A673 (cell line): ENCODE measurements at regions not wholly inside any gene's neighbourhood (a gene's known extent, or its start where the extent isn't known, plus 50 kb on each side); places are given as distances from the start of the nearest gene placed in this dataset.

Experiments used
- BruUV-seq: library from RNA; stranded (reverse); fragments of 400-500 nt; replicated peaks from 2 replicates; lab custom pipeline; 2021; lab: Mats Ljungman, UMichigan
- CTCF ChIA-PET: fragments of 300-600 bp; sonication (Branson Sonifier 250); formaldehyde crosslinking; loops from one replicate; lab custom pipeline; 2022; ENCODE audit warnings: antibody characterized with exemption; lab: Charles Lee
- POLR2A ChIA-PET: fragments of 300-600 bp; sonication (Branson Sonifier 250); formaldehyde crosslinking; loops from one replicate; lab custom pipeline; 2022; ENCODE audit warnings: antibody characterized with exemption; ENCODE audit not compliant: low non-redundant PET; lab: Charles Lee
- DNase-seq: peaks from one replicate; pipeline ENCODE4 v3.0.0-alpha.2; 2015; ENCODE audit warnings: low spot score
- H3K27ac ChIP-seq: fragments of 200-600 bp; sonication (generic); 2 replicates; pipeline ENCODE4 v1.5.1; 2016; ENCODE audit warnings: mixed run types, low read depth, mild to moderate bottlenecking, mixed read lengths, antibody characterized with exemption, low read length; ENCODE audit not compliant: poor library complexity, severe bottlenecking
- H3K27me3 ChIP-seq: fragments of 200-600 bp; sonication (generic); replicated peaks from 2 replicates; pipeline ENCODE4 v1.6.1; 2017; ENCODE audit warnings: mixed run types, low read depth, mild to moderate bottlenecking, mixed read lengths, antibody characterized with exemption, low read length; ENCODE audit not compliant: insufficient read depth, poor library complexity
- H3K36me3 ChIP-seq: fragments of 200-600 bp; sonication (generic); 2 replicates; pipeline ENCODE4 v1.6.1; 2016; ENCODE audit warnings: mixed run types, mild to moderate bottlenecking, mixed read lengths, antibody characterized with exemption, low read length; ENCODE audit not compliant: insufficient read depth, poor library complexity, severe bottlenecking
- H3K4me1 ChIP-seq: fragments of 200-600 bp; sonication (generic); 2 replicates; pipeline ENCODE4 v1.6.1; 2017; ENCODE audit warnings: mixed run types, mild to moderate bottlenecking, mixed read lengths, antibody characterized with exemption, low read length; ENCODE audit not compliant: insufficient read depth, poor library complexity, severe bottlenecking
- H3K4me3 ChIP-seq: fragments of 200-600 bp; sonication (generic); 2 replicates; pipeline ENCODE4 v1.5.1; 2016; ENCODE audit warnings: low read depth, mixed run types, mild to moderate bottlenecking, mixed read lengths, low read length; ENCODE audit not compliant: poor library complexity, severe bottlenecking
- H3K9me3 ChIP-seq: fragments of 200-600 bp; sonication (generic); 2 replicates; pipeline ENCODE4 v1.6.1; 2016; ENCODE audit warnings: mixed run types, low read depth, mild to moderate bottlenecking, mixed read lengths, antibody characterized with exemption, low read length; ENCODE audit not compliant: poor library complexity, severe bottlenecking
- EZH2 ChIP-seq: fragments of 200-600 bp; sonication (generic); IDR thresholded peaks from 2 replicates; pipeline ENCODE4 v1.6.1; 2017; ENCODE audit warnings: borderline replicate concordance, low read depth, mild to moderate bottlenecking, mixed read lengths, antibody characterized with exemption, low read length; ENCODE audit not compliant: poor library complexity, severe bottlenecking
- intact Hi-C: fragments of 100-400 bp; cut with micrococcal nuclease; formaldehyde crosslinking; loops from one replicate; pipeline ENCODE4 v1.10.0; 2022; ENCODE audit not compliant: unreplicated experiment
- TF ChIP-seq, protein P1 (sequence below): fragments of 300-800, 200-600 bp; sonication (generic); conservative IDR thresholded peaks from 2 replicates; pipeline ENCODE4 v1.5.1; 2017; ENCODE audit warnings: low read depth, mild to moderate bottlenecking, antibody characterized with exemption, low read length, moderate library complexity, mixed read lengths

DNA sequence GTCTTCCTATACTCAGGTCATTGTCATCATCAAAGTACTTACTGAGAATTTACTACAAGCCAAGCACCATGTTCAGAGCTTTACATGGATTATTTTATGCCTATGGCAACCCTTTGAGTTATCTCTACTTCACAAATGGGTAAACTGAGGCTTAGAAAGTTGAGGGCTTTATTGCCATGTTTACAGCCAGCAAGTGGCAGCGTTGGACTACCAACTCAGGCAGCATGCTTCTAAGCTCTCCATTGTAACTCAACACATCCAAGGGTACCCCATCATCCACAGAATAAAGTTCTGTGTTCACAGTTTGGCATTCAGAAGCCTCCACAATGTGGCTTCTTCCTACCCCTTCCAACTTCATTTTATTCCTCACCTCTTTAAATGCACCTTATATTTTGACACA lies 422.6 kb upstream of the GRIA1 start:
- ChIA-PET POLR2A (no interaction called here), CTCF (no interaction called here)
- no peak overlapping the region for H3K4me3 ChIP-seq
- DNase-seq = no peak
- no peak for TF ChIP-seq EZH2
- TF ChIP-seq, protein P1, sequence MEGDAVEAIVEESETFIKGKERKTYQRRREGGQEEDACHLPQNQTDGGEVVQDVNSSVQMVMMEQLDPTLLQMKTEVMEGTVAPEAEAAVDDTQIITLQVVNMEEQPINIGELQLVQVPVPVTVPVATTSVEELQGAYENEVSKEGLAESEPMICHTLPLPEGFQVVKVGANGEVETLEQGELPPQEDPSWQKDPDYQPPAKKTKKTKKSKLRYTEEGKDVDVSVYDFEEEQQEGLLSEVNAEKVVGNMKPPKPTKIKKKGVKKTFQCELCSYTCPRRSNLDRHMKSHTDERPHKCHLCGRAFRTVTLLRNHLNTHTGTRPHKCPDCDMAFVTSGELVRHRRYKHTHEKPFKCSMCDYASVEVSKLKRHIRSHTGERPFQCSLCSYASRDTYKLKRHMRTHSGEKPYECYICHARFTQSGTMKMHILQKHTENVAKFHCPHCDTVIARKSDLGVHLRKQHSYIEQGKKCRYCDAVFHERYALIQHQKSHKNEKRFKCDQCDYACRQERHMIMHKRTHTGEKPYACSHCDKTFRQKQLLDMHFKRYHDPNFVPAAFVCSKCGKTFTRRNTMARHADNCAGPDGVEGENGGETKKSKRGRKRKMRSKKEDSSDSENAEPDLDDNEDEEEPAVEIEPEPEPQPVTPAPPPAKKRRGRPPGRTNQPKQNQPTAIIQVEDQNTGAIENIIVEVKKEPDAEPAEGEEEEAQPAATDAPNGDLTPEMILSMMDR = no peak
- H3K36me3 ChIP-seq = no peaks in the 10 kb centered on the region
- H3K4me1 ChIP-seq = no peaks in the 10 kb centered on the region
- intact Hi-C loops = no loop called here
- BruUV-seq = no TSS peak
- H3K27ac ChIP-seq = no peak overlapping the region
- no peaks in the 10 kb centered on the region for H3K27me3 ChIP-seq
- no peaks in the 10 kb centered on the region for H3K9me3 ChIP-seq

DNA sequence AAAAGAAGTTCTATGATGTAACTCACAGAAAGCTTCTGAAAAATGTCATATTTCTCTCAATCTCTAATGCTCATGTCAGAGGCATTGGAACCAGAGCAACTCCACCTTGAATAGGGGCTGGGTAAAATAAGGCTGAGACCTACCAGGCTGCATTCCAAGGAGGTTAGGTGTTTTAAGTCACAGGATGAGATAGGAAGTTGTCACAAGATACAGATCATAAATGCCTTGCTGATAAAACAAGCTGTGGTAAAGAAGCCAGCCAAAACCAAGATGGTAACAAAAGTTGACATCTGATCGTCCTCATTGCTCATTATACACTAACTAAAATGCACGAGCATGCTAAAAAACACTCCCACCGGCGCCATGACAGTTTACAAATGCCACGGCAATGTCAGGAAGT lies 411.1 kb upstream of the GRIA1 start:
- ChIA-PET CTCF (no interaction called here), POLR2A (no interaction called here)
- Histone ChIP-seq H3K9me3 (no peaks in the 10 kb centered on the region), H3K36me3 (no peaks in the 10 kb centered on the region), H3K27ac (no peak overlapping the region), H3K4me3 (no peak overlapping the region), H3K27me3 (no peaks in the 10 kb centered on the region), H3K4me1 (no peaks in the 10 kb centered on the region)
- TF ChIP-seq EZH2 = no peak
- TF ChIP-seq, protein P1 = no peak
- intact Hi-C loops = no loop called here
- BruUV-seq = no TSS peak
- no peak for DNase-seq

DNA sequence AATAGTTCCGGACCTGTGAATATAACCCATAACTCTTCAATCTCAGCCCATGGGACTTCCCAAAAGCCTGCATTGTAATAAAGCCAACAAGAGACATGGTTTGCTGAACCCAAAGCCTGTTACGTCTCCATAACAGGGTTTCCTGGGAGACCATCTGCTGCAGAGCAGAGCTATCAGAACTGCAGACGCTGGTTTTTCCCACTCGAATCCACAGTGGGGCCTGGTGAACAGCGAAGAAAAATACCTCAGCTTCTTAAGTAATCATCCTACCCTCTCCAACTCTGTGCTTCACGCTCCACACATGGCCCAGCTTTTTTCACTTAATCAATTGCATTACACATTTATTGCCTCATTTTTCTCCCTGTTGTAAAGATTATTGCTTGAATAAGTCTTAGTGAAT lies 409.5 kb upstream of the GRIA1 start:
- POLR2A ChIA-PET = no interaction called here
- intact Hi-C loops = no loop called here
- Histone ChIP-seq H3K36me3 (no peaks in the 10 kb centered on the region), H3K27ac (no peak overlapping the region), H3K27me3 (no peaks in the 10 kb centered on the region), H3K4me1 (no peaks in the 10 kb centered on the region), H3K9me3 (no peaks in the 10 kb centered on the region), H3K4me3 (no peak overlapping the region)
- TF ChIP-seq, protein P1 = no peak
- TF ChIP-seq EZH2 = no peak
- no TSS peak for BruUV-seq
- CTCF ChIA-PET = no interaction called here
- DNase-seq = no peak
